ENCODE measurements at regions not wholly inside any gene's neighbourhood (a gene's known extent, or its start where the extent isn't known, plus 50 kb on each side); places are given as distances from the start of the nearest gene placed in this dataset.

GRCh38 chr2:176599796-176600485 is 330.7 kb downstream of the MTX2 start:
- H3K4me3 ChIP-seq (ENCODE audit: low read depth, low read length), result no peak overlapping the region
- H3K4me1 ChIP-seq, result no peaks in the 10 kb centered on the region
- H3K9me3 ChIP-seq, result no peaks in the 10 kb centered on the region
- no peaks in the 10 kb centered on the region for H3K27me3 ChIP-seq
- H3K36me3 ChIP-seq, result no peaks in the 10 kb centered on the region
- TF ChIP-seq CTCF (IDR thresholded peaks at IDR 0.05; ENCODE audit: low read depth, low read length), result no peak
- no peak for DNase-seq

- TF ChIP-seq CTCF (IDR thresholded peaks at IDR 0.05; ENCODE audit: low read depth, low read length), result no peak
- H3K9me3 ChIP-seq, result no peaks in the 10 kb centered on the region
- no peak overlapping the region for H3K4me3 ChIP-seq (ENCODE audit: low read depth, low read length)
- H3K27me3 ChIP-seq, result no peaks in the 10 kb centered on the region
- no peaks in the 10 kb centered on the region for H3K36me3 ChIP-seq
- H3K4me1 ChIP-seq, result no peaks in the 10 kb centered on the region
- no peak for DNase-seq
Observed at GRCh38 chr2:176601066-176601465, 331.8 kb downstream of the MTX2 start.

GRCh38 chr2:176612036-176612435 is 342.8 kb downstream of the MTX2 start:
- no peaks in the 10 kb centered on the region for H3K9me3 ChIP-seq
- H3K4me1 ChIP-seq, result no peaks in the 10 kb centered on the region; the same call in none of the 2 replicates
- H3K27me3 ChIP-seq, result no peaks in the 10 kb centered on the region
- TF ChIP-seq CTCF (IDR thresholded peaks at IDR 0.05; ENCODE audit: low read depth, low read length), result no peak
- no peaks in the 10 kb centered on the region for H3K36me3 ChIP-seq
- H3K4me3 ChIP-seq (ENCODE audit: low read depth, low read length), result no peak overlapping the region
- no peak for DNase-seq

GRCh38 chr2:176612736-176613135 is 343.5 kb downstream of the MTX2 start:
- Histone ChIP-seq H3K9me3 (no peaks in the 10 kb centered on the region), H3K36me3 (no peaks in the 10 kb centered on the region), H3K4me3 (ENCODE audit: low read depth, low read length) (no peak overlapping the region), H3K4me1 (no peaks in the 10 kb centered on the region; the same call in none of the 2 replicates), H3K27me3 (no peaks in the 10 kb centered on the region)
- no peak for DNase-seq
- TF ChIP-seq CTCF (IDR thresholded peaks at IDR 0.05; ENCODE audit: low read depth, low read length), result no peak

- Histone ChIP-seq H3K9me3 (no peaks in the 10 kb centered on the region), H3K4me1 (no peaks in the 10 kb centered on the region; the same call in none of the 2 replicates), H3K27me3 (no peaks in the 10 kb centered on the region), H3K36me3 (no peaks in the 10 kb centered on the region), H3K4me3 (ENCODE audit: low read depth, low read length) (no peak overlapping the region)
- TF ChIP-seq CTCF (IDR thresholded peaks at IDR 0.05; ENCODE audit: low read depth, low read length), result no peak
- DNase-seq, result no peak
Observed at GRCh38 chr2:176613323-176613987, 344.2 kb downstream of the MTX2 start.

GRCh38 chr2:176614049-176614448 is 344.8 kb downstream of the MTX2 start:
- H3K36me3 ChIP-seq, result no peaks in the 10 kb centered on the region
- H3K27me3 ChIP-seq, result no peaks in the 10 kb centered on the region
- peak; percentile 23 for DNase-seq
- no peaks in the 10 kb centered on the region; the same call in none of the 2 replicates for H3K4me1 ChIP-seq
- no peaks in the 10 kb centered on the region for H3K9me3 ChIP-seq
- H3K4me3 ChIP-seq (ENCODE audit: low read depth, low read length), result no peak overlapping the region
- no peak for TF ChIP-seq CTCF (IDR thresholded peaks at IDR 0.05; ENCODE audit: low read depth, low read length)
